ENCODE measurements at regions not wholly inside any gene's neighbourhood (a gene's known extent, or its start where the extent isn't known, plus 50 kb on each side); places are given as distances from the start of the nearest gene placed in this dataset.

DNA sequence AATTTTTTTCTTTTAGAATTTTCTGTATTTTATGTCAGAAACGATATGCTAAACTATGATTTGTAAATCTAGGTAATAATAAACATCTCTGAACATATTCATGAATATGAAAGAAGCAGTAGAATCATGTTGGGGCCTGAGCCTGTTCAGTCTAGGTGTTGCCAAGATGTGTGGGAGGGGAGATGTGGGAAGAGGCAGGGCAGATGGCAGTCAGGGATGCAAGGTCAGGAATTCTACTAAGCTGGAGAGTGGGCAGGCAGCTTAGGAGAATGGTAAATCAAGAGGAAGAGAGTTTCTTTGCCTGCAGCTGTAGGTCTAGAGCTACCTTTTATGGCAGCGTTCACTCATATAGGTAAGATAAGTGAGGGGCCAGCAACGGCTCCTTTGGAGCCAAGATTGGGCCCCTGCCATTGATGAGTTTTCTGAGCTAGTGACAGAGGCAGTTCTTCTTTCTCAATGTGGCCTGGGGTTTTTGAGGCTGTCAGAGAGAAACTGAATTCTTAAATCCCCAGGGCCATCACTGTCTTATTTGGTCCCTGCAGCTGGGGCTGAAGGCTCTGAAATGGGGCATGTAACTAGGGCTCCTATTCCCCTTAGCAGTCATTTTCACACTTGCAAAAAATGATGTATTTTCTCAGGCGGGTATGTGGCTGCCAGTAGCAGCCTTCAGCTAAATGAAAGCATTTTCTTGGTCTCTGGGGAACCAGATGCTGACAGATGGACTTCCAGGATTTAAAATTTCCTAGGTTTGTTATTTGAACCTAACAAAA, 232.8 kb downstream of the PIK3C3 start:
- no peak for DNase-seq

DNA sequence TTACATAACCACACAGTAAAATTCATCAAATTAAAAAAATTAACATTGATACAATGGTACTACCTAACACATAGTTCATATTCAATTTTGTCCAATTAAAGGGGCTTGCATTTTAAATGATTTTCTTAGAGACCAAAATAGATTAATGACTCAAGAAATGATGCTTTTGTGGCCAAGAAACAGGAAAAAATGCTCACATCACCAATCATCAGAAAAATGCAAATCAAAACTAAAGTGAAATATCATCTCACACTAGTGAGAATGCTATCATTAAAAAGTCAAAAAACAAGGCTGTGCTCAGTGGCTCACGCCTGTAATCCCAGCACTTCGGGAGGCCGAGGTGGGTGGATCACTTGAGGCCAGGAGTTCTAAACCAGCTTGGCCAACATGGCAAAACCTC, 235.6 kb downstream of the PIK3C3 start:
- no peak for DNase-seq

DNA sequence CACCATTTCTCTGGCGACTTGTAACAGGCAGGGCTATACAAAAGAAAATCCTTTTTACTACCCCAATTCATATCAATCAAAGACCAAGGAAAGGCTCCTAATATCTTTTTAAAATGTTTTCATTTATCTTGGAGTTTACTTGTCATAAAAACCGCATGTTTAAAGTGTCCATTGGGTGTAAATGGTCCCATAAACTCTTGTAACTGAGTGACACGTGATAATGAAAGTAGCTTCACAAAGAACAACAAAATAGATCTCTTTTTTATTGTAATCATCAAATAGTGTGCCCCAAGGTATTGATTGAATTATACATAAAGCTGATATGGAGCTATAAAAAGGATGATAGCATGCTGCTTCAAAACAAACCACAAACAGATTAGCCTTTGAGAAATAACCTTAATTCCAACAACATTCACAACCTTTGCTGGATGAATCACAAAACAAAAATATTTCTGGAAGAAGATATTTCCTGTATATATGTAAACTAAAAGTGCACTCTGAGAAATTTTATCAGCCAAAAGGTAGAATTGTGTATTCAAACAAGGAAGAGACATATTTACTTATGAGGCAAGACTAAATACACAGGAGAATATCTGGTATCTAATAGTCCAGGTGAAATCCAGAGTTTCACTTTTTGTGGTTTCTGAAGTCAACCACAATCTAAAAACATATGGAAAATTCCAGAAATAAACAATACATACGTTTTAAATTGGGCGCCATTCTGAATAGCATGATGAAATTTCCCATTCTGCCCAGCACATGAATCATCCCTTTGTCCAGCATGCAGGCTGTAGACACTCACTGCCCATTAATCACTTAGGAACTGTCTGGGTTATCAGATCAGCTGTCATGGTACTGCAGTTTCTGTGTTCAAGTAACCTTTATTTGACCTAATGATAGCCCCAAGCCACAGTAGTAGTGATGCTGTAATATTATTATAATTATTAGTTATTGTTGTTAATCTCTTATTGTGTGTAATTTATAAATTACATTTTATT, 237.5 kb downstream of the PIK3C3 start:
- no peak for DNase-seq

DNA sequence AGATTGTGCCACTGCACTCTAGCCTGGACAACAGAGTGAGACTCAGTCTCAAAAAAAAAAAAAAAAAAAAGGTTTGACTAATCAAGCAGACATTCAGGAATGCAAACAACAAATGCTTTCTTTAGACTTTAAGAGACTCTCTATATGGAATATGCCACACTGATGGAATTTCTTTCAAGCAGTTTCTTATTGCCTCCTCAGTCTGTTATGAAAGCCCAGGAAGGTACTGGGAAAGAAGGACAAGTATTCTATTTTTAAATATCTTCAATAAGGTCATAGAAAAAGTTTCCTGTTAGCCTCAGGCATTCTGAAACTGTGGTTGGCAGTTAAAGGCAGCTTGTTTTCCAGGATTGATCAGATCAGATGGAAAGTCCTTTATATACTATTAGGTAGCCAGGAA, 241.6 kb downstream of the PIK3C3 start:
- DNase-seq: no peak

DNA sequence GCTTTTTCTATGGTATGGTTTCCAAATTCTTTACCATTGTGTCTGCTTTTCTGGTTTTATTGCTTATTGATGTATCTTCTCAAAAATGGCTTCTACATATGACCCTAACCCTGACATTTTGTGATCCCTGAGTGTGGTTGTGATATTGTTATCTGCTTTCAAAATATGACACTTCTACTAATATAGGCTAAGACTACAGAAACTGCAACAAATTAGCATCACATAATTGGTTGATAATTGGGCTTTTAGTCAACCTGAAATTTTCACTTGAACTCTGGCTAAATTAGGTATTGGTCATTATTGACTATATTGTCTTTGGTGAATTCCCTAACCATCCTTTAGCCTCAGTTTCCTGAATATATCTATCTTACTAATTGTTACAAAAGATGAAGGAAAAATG, 246.1 kb downstream of the PIK3C3 start:
- DNase-seq: no peak

DNA sequence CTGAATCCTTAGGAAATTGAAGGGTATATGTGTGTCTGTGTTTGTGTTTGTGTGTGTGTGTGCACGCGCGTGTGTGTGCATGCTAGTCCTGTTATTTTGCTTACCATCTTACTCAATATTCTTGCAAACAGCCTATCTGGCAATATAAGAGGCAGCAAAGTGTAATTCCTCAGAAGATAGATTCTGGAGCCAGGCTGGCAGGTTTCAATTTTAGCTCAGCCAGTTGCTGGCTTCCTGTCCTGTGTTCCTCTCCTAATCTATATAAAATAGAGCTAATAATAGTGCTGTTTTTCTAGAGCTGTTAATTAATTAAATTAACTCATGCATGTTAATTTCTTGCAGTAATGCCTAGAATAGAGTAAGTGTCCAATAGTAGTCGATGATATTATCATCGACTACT, 256.2 kb downstream of the PIK3C3 start:
- DNase-seq: no peak

DNA sequence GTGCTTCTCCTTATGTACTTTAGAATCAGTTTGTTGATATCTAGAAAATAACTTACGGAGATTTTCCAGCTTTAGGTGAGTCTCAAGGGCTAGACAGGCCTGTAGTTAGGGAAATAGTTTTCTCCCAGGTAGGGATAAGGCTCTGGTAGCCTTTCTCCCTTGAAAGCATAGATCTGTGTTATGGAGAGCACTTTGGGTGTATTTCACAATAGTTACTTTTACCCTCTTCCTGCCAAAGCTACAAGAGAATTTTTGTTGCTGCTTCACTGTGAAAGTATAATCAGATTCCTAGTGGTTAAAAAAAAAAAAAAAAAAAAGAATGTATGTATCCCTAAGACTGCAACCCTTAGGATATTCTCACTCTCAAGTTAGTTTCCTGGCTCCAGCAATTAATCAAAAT, 267.5 kb downstream of the PIK3C3 start:
- DNase-seq: no peak

DNA sequence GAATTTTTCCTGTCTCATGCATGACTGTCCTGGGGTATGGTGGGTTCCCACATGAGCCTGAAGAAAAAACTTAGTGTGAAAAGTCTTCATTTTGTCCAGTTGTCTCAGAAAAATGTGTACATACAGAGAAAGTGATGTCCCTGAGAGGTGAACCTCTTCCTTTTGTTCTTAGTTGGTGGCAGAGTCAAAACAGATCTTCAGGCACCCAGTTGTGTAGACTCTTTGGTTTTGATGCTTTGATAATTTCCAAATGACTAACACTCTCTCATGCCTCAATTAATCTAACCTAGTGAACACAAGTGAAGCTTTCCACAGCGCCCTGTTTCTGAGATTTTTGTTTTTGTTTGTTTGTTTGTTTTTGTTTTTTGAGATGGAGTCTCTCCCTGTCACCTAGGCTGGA, 273.5 kb downstream of the PIK3C3 start:
- DNase-seq: no peak

DNA sequence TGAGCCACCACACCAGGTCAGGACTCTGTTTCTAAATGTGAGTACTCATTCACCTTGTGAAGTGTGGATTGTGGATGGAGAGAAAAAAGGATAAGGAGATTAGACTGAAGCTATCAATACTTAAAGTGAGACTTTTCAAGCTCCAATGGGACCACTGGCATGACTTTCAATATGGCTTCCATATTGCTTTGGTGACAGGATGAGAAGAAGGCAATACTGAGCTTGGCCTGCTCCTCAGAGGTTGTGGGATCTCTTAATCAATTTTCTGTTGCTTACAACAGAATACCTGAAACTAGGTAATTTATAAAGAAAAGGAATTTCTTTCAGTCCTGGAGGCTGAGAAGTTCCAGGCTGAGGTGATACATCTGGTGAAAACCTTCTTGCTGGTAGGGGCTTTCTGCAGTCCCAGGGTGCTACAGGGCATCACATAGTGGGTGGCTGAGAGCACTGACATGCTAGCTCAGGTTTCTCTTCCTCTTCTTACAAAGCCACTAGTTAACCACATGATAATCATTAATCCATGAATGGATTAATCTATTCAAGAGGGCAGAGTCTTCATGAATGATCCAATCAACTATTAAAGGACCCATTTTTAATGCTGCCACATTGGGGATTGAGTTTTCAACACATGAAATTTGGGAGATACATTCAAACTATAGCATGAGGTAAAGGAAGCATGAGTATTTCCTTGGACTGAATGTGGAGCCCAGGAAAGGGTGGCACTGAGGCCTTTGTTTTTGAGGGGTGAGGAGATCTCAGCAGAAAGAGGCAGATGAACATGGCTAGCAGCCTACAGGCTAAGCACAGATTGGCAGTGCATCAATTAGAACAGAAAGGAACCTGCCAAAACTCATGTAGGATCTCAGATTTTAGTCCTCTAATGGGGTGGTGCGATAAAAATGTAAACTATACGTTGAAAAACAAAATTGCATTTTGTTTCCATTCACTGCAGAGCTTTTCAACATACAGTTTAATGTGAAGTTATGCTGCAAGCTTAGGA, 274.5 kb downstream of the PIK3C3 start:
- DNase-seq: no peak

DNA sequence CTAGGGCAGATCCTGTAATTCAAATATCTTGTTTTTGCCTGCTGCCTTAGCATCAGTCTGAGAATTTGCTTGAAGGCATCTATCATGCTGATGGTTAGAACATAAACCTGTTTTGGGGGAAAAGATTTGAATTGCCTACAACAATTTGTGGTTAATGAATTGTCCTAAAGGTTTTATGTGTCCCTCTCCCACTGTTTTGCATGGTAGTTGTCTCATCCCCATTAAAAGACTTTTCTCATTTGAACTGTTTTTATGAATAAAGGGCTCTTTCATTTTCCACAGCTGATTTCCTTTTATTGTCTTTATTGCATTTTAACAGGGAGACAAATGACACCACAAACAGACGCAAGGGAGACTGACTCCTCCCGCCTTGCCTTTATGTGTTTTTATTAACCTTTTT, 275.6 kb downstream of the PIK3C3 start:
- DNase-seq: no peak

DNA sequence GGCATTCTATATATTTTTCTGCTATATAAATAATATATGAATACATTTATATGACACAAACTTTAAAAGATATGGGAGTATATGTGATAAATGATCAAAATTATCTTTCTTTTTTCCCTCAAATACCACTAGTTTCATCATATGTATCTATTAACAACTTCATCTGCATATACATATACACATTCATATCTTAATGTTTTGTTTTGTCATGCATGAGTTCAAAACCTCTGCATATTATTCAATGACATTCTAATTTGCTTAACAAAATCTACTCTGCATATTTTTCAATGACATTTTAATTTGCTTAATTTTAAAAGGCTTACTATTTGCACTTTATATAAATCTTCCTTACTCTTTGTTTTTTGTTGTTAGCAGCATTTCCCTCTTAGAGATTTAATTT, 276.2 kb downstream of the PIK3C3 start:
- DNase-seq: no peak

DNA sequence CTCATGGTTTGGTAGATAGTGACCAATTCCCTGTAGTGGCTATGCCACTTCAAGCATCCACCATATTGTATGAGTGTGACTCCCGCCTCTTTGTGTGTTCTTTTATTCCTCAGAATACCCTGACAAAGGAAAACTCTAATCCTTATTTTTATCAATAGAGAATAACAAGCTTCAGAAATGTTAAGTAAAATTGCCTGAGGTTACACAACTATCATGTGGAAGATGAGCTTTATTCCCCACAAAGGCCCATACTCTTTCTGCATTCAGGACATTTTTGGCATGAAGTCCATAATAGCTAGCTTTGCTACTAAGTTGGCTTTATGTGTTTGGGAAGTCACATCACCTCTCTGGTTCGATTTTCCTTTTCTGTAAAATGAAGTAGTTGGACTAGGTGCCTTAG, 276.8 kb downstream of the PIK3C3 start:
- DNase-seq: no peak

DNA sequence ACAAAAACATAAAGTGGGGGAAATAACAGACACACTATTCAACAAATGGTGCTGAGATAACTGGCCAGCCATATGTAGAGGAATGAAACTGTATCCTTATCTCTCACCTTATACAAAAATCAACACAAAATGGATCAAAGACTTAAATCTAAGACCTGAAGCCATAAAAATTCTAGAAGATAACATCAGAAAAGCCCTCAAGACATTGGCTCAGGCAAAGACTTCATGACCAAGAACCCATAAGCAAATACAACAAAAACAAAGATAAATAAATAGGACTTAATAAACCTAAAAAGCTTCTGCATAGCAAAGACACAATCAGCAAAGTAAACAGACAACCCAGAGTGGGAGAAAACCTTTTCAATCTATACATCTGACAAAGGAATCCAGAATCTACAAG, 278.9 kb downstream of the PIK3C3 start:
- DNase-seq: no peak

DNA sequence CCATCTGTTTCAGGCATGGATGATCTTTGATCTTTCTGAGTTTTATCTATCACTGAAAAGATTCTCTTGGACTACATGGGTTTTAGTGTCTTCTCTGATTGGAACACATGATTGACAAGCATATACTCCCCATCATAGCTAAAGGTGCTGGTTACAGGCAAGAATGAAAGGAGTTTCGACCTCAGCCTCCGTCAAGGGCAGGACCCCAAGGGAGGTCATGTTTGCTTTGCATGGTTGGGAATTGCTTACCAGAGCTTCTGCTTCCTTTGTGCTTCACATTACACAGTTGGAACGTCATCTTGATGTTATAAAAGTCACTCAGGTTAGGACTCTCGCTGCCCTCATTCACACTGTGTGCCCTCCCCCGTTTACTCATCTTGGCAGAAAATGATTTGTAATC, 287.7 kb downstream of the PIK3C3 start:
- DNase-seq: no peak

DNA sequence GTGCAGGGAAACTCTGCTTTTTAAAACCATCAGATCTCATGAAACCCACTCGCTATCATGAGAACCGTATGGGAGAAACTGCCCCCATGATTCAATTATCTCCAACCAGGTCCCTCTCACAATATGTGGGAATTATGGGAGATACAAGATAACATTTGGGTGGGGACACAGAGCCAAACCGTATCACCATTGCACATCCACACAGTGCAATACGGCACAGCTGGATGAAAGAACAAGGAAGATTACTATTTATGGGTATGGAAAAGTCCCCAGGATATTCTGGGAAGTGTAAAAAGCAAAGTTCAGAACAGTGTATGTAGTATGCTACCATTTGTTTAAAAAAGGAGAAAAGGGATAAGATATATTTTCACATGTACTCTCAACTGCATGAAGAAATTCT, 290.1 kb downstream of the PIK3C3 start:
- DNase-seq: no peak

DNA sequence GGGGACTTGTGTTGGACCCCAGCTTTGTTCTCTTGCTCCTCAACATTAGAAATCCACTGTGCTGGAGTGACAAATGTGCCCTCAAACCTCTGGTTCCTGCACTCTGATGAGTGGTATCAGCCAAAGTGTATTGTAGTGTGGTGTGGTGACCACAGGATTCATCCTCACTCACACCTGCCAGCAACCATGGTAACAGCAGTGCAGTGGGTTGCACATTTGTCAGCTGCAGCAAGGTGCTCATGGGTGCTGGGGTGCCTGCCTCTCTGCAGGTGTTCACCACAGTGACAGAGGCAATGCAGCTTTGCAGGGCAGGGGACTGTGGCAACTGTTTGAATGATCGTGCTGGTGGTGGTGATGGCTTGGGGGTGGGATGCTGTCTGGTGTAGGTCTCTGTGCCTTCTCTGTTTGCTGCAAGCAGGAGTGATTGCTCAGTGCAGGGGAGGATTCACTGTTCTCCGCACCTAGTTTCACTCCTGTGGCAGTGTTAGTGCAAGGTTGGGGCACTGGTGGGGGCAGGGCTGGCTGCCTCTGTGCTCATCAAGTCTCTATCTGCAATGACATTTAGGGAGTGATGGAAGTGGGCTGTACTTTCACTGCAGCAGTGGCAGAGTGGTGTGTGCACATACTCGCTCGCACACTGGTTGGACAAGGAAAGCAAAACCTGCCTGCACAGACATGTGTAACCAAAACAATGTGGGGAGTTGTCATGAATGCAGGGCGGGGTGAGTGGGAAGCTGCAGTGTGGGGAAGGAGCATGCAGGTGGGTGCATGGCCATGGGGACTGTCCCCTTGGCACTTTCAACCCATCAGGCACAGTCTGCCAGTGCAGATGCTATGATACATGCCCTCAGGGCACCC, 301.1 kb downstream of the PIK3C3 start:
- no peak for DNase-seq

DNA sequence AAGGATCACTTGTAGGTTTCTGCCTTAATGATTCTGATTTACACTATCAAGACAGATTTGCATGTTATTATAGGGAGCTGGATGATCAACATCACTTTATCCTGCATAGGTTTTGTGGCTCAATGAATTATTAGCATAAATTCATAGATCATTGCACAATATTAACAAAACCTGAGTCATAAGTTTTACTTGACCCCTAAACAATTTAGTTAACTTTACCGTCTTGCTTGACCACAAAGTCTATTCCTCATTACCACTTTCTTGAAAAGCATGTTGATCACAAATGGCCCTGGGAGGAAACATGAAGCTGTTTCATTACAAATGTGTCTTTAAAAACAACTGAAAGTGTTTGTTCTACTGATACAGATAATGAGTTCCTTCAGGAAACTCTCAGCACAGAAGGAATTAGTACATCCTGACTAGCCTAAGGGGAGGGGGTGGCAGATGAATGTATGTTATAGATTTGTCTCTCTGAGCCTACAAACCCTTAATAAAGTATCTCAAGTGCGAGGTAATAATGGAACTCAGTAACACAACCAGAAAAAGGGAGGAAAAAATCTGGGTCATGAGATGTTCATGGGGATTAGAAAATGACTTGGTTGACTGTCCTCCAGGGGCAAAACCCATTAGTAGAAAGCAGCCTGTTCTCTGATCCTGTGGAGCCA, 303.4 kb downstream of the PIK3C3 start:
- DNase-seq: no peak

DNA sequence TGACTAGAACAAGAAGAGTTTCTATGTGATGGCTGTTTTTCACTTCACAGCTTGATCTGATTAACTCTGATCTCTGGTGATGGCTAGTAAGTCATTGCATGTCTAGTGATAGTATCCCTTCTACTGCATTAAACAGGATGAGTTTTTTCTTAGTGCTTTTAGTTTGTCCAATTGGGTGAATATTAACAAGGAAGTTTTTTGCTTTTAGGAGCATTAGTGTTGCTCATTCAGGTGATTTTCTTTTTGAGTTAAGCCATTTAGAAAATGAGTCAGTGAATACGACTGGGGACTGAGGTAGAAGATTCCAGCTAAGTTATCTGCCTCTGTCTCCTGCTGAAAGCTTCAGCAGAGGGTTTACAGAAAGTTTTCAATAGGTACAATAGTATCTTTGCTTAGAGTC, 306.7 kb downstream of the PIK3C3 start:
- DNase-seq: no peak

DNA sequence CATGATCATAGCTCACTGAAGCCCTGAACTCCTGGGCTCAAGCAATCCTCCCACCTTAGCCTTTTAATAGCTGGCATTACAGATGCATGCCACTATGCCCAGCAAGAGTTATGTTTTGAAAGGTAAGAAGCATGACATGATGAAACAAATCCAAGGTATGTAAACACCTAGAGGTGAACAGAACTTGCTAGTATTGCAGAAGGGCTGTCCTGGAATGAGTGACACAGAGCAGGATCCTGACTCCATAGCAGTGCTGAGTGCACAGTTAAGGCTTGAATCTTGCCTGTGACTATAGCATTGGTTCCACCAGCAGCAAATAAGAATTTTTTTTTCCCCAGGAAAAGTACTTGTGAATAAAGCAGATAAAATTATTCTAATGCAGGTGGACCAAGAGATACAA, 309.5 kb downstream of the PIK3C3 start:
- DNase-seq: no peak

DNA sequence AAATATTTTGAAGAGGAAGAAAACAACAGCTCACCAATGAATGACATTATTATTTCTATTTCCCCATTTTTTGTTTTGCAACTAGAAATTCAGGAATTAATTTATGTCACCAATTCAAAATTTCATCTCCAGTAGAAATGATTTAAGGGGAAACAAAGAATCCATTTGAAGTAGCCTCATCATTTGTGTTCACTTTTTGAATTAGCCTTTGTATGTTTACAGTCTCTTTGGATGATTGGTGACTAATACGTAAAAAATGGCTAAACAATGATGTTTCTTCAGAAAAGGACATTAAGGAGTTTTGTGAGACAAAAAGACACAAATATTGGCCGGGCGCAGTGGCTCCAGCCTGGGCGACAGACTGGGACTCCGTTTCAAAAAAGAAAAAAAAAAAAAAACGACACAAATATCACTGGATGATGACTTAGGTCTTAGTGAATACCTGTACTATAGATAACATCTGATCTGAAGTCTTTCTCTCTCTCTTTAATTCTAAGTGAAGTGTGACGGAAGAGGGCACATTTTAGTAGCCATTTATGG, 313.2 kb downstream of the PIK3C3 start:
- DNase-seq: no peak

DNA sequence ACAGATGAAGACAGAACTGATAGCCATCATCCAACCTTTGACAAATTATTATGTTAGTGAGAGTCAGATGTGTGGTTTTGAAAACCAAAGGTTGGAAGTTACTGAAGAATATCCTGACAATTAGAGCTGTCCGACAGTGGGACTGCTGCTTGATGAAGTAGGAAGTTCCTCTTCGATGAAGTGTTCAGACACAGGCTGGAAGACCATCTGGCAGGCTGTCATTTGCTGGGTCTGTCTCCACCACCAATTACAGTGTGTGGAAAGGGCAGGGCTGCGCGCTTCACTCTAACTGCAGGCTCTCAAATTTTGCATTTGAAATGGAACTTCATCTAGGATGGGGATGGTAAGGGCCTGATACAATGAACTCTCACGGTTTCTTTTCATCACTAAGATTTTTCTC, 313.8 kb downstream of the PIK3C3 start:
- no peak for DNase-seq
